GM06990 (cell line): ENCODE measurements at regions not wholly inside any gene's neighbourhood (a gene's known extent, or its start where the extent isn't known, plus 50 kb on each side); places are given as distances from the start of the nearest gene placed in this dataset.

Source experiments
- DNase-seq: peaks from one replicate; pipeline ENCODE4 v3.0.0-alpha.2; 2011; ENCODE audit not compliant: insufficient read length; ENCODE audit errors: extremely low read depth
- H3K27me3 ChIP-seq: replicated peaks from 2 replicates; pipeline ENCODE4 v1.6.0; 2011; ENCODE audit warnings: low read length; ENCODE audit not compliant: control insufficient read depth, insufficient read depth
- H3K36me3 ChIP-seq: 2 replicates; pipeline ENCODE4 v1.5.1; 2011; ENCODE audit warnings: low read length; ENCODE audit not compliant: control insufficient read depth, insufficient read depth
- H3K4me3 ChIP-seq: replicated peaks from 2 replicates; pipeline ENCODE4 v1.5.1; 2011; ENCODE audit warnings: low read depth, mild to moderate bottlenecking, control low read depth, low read length
- CTCF ChIP-seq: IDR thresholded peaks from 2 replicates; pipeline ENCODE4 v1.5.1; 2011; ENCODE audit warnings: low read length, control low read depth, mild to moderate bottlenecking, inconsistent platforms; ENCODE audit not compliant: insufficient read depth, poor library complexity, severe bottlenecking

DNA sequence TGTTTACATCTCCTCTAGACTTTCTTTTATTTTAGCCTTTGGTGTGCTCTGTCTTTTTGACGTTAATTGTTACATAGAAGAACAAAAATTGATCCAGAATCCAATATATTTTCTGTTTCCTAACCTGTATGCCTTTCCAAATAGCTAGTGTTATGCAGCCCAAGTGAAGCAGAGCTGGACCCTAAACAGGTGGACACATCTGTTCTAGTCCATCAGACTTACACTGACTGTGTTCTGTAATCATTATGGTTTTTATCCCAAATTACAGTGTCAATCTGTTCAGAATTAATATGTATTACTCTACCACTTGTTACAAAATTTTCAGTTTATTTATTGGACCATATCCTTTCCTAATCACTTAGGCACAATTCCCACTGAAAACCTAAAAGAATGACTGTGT lies 176.8 kb upstream of the FOXG1 start:
- Histone ChIP-seq H3K27me3 (no peaks in the 10 kb centered on the region), H3K36me3 (no peaks in the 10 kb centered on the region), H3K4me3 (no peak overlapping the region)
- TF ChIP-seq CTCF = no peak
- DNase-seq = no peak

DNA sequence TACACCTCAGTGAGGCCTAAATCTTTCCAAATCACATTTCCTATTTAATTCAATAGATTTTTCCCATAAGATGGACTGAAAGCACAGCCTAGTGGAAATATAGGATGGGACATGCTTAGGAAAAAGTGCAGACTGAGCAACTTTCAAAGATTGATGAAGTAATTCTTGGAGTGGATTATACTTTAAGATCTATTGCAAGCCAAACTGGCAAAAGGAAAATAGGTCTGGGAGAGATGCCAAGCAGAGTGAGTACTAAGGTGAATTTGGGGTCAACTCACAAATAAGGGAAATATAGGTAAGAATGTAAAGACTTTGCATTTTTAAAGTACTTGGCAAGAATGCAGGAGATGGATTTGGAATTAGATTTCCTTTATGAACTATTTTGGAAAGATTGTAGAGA lies 170.2 kb upstream of the FOXG1 start:
- no peak for DNase-seq
- Histone ChIP-seq H3K27me3 (no peaks in the 10 kb centered on the region), H3K4me3 (no peak overlapping the region), H3K36me3 (no peaks in the 10 kb centered on the region)
- TF ChIP-seq CTCF = no peak

DNA sequence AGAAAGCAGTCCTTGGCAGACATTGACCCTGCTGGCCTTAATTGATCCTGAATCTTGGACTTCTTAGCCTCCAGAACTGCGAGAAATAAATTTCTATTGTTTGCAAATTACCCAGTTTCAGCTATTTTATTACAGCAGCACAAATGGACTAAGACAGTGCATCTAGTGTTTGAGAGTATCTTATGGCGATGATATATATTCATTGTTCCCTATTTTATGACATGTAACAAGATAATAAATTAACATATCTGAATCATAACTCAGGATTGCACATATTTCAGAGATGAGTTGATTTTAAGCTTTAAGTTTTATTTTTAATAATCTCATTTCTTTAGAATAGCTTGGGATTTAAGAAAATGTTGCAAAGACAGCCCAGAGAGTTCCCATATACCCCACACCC lies 167.4 kb upstream of the FOXG1 start:
- TF ChIP-seq CTCF = no peak
- Histone ChIP-seq H3K36me3 (no peaks in the 10 kb centered on the region), H3K4me3 (no peak overlapping the region), H3K27me3 (no peaks in the 10 kb centered on the region)
- DNase-seq = no peak

- Histone ChIP-seq H3K27me3 (no peaks in the 10 kb centered on the region), H3K36me3 (no peaks in the 10 kb centered on the region), H3K4me3 (no peak overlapping the region)
- TF ChIP-seq CTCF = no peak
- no peak for DNase-seq
Observed at GRCh38 chr14:28599605-28600004, 167.0 kb upstream of the FOXG1 start.

DNA sequence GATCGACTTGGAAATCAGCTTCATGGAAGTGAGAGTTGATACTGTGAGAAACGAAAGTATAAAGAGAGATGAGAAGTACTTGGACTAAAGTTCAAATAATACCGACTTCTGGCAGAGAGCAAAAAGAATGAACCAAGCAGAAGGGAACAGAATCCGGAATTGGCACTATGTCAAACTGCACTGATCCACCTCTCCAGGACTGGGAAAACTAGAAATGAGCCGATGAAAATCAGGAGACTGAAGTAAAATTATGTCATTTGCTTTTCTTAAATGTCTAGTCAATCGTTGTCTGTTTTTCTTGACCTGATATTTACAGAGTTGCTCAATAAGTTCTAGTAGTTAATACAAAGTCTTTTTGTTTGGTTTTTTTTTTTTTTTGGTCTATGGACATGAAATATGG lies 163.0 kb upstream of the FOXG1 start:
- H3K27me3 ChIP-seq = no peaks in the 10 kb centered on the region
- no peak for TF ChIP-seq CTCF
- DNase-seq = no peak
- no peaks in the 10 kb centered on the region for H3K36me3 ChIP-seq
- no peak overlapping the region for H3K4me3 ChIP-seq

GRCh38 chr14:28607661-28608060 lies 158.9 kb upstream of the FOXG1 start:
- TF ChIP-seq CTCF = no peak
- DNase-seq = no peak
- no peaks in the 10 kb centered on the region for H3K36me3 ChIP-seq

More at GRCh38 chr14:28607661-28608060, 158.9 kb upstream of the FOXG1 start:
- Histone ChIP-seq H3K4me3 (no peak overlapping the region), H3K27me3 (no peaks in the 10 kb centered on the region)
